ENCODE measurements at regions not wholly inside any gene's neighbourhood (a gene's known extent, or its start where the extent isn't known, plus 50 kb on each side); places are given as distances from the start of the nearest gene placed in this dataset.

DNA sequence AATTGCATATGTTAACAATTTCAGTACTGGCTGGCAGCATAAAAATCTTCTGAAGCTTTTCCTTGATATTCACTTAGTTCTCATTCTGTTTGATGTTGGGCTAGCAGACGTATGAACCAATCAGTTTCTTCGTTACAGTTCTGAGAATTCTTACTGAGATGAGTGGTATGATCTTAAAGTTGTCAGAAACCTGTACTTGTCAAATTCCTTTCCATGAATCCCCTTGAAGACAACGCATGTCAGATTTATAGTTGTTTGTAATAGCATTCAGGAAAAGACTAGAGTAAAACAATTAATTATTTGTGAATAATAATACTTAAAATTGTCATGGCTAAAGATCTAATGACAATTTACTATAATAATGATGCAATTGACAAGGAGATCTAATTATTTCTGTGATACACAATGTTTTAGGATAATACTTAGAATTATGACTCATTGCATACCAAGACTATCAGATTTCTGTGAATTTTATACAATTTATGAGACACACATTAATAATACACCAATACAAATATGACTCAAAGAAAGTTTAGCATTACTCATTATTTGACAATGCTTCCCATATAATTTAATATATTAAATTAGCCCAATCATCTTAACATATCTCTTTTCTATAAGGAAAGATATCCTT is 447.2 kb downstream of the RFC3 start:
- no peak for DNase-seq
- TF ChIP-seq POLR2A (IDR thresholded peaks at IDR 0.05; ENCODE audit: low read length) = no peak
- TF ChIP-seq GATA1 (IDR thresholded peaks at IDR 0.05; ENCODE audit: low read depth, low read length) = no peak

DNA sequence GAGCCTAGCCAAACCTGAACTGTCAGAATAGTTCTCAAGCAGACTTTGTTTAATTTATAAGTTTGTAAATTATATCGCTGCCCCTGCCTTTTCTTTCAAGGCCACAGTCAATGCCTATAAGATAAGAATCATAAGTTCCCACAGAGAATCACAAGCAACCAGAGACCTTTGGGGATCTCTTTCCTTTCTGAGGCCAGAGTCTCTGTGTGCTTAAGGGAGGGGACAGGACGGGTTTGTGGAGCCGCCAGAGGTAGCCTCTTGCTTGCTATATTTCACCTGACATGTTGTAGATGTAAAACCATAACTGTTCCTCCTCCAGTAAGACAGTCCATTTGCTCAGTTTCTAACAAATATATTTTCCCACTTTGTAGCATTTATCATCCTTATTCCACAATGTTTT is 458.8 kb downstream of the RFC3 start:
- no peak for DNase-seq
- TF ChIP-seq POLR2A (IDR thresholded peaks at IDR 0.05; ENCODE audit: low read length) (no peak), GATA1 (IDR thresholded peaks at IDR 0.05; ENCODE audit: low read depth, low read length) (no peak)

DNA sequence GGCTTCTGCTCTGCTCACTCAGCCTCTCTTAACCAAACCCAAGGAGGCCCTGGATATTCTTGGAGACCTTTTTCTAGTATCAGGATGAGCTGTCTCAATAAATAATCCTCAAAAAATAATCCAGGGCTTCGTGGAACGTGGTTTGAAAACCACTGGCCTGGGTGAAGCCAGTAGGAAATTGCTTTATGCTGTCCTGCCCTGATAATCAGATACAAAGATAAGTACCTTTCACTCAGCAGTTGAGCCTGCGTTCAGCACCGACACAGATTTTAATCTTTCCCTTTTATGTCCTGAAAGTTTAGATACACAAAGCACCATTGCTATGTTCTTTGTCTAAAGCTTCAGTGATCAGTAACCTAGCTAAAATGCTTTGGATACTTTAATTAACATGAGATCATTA is 460.0 kb downstream of the RFC3 start:
- DNase-seq = no peak
- TF ChIP-seq POLR2A (IDR thresholded peaks at IDR 0.05; ENCODE audit: low read length) = no peak
- no peak for TF ChIP-seq GATA1 (IDR thresholded peaks at IDR 0.05; ENCODE audit: low read depth, low read length)

DNA sequence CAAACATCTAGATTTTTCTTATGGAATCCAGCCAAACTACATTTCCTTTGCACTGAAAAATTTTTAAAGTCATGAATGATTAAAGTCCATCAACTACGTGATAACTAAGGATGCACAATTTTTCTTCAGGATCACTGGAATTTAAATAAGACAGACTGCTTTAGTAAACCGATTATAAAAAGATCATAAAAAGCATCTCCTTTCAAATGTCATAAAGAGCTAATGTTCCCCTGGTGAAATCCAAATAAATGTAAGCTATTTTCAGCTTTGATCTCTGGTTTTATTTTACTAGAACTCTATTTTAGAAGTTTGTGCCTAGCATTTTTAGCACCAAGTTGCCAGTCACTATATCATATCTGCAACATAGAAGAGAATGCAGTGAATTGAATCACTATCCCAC is 460.8 kb downstream of the RFC3 start:
- TF ChIP-seq POLR2A (IDR thresholded peaks at IDR 0.05; ENCODE audit: low read length) (no peak), GATA1 (IDR thresholded peaks at IDR 0.05; ENCODE audit: low read depth, low read length) (no peak)
- DNase-seq = no peak

DNA sequence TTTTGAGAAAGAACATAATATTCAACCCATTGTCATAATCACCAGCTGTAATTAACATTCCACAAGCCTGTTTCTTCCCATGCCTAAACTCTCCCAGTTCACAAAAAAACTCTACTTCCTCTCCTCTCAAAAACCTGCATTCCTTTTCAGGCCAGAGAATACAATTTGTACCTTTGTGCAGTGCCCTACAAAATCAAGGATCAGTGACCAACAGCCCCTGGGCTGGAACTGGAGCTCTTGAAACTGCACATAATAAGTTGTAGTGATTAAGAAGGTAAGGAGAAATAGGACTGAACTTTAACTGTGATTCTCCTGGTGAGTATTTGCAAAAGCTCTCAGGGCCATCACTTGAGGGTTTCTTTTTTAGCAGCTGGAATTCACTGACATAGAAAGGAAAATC is 472.7 kb downstream of the RFC3 start:
- no peak for DNase-seq
- TF ChIP-seq POLR2A (IDR thresholded peaks at IDR 0.05; ENCODE audit: low read length) = no peak

DNA sequence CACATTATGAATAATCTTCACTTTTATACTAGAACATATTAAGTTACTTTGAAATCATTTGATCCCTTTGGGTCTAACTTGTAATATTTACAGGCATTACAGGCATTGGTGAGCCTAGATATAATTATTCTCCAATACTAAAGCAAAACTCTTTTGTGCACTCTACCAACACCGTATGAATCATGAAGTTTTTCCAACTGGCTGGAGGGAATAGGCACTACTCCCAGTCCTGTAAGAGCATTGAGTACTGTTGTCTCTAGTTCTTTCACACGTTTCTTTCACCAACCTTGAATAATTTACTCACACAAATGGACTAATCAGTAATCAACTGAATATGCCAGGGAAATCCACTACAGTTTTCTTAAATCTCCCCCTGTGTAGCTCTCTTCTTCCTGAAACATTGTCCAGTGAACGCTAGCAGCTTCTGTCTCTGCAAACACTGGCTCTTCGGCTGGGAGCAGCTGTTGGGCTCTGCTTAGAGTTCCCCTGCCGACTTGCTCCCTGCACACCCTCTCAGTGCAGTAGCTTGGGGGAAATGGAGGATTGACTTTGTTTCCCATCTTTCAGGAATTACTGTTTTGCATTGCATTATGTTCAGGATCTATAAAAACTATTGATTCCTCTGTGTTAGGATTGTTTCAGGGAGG is 476.7 kb downstream of the RFC3 start:
- DNase-seq = no peak
- TF ChIP-seq POLR2A (IDR thresholded peaks at IDR 0.05; ENCODE audit: low read length) = no peak
- TF ChIP-seq GATA1 (IDR thresholded peaks at IDR 0.05; ENCODE audit: low read depth, low read length) = no peak

DNA sequence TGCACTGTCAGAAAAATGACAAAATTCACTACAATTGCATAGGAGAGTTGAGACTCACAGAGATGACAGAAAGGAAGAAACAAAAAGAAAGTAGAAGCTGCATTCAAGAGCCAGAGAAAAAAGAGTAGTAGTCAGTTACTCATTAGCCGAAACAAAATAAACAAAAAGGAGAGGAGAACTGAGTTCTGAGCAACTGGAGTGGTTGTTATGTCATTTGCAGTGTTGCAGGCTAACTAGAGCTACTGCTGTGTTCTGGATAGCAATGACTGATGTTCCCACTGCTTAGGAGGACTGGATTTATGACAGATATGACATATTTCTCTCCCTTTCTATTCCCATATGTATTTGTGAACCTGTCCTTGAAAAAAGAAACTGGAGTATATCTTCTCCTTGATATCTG is 482.6 kb downstream of the RFC3 start:
- no peak for DNase-seq
- no peak for TF ChIP-seq GATA1 (IDR thresholded peaks at IDR 0.05; ENCODE audit: low read depth, low read length)
- TF ChIP-seq POLR2A (IDR thresholded peaks at IDR 0.05; ENCODE audit: low read length) = no peak

DNA sequence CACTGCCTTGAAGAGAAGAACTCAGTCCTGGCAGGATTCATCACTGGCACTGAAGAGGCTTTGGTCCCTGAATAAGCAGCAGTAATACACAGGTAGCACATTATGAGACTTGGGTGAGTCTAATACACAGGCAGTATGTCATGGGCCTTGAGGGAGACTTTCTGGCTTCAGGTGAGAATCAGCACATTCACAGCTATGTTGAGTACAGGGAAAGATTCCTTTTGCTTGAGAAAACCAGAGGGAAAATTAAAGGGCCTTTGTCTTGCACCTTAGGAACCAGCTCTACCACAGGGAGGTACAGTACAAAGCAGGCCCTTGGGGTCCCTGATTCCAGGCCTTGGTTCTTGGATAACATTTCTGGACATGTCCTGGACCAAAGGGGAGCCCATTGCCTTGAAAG is 484.6 kb downstream of the RFC3 start:
- TF ChIP-seq POLR2A (IDR thresholded peaks at IDR 0.05; ENCODE audit: low read length) (no peak), GATA1 (IDR thresholded peaks at IDR 0.05; ENCODE audit: low read depth, low read length) (no peak)
- no peak for DNase-seq

DNA sequence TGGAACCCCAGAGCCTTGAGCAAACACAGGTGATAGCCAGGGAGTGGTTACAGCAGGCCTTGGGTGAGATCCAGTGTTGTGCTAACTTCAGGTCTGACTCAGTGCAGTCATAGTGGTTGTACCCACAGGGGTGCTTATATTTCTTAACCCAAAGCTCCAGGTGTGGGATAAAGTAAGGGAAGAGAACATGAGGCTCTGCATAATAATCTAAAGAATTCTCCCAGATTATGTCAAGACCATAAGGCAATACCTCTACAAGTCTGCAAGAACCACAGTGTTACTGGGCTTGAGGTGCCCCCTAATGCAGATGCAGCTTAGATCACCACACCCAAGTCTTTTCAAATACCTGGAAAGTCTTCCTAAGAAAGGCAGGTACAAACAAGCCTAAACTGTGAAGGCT is 485.4 kb downstream of the RFC3 start:
- no peak for DNase-seq
- no peak for TF ChIP-seq GATA1 (IDR thresholded peaks at IDR 0.05; ENCODE audit: low read depth, low read length)
- TF ChIP-seq POLR2A (IDR thresholded peaks at IDR 0.05; ENCODE audit: low read length) = no peak

DNA sequence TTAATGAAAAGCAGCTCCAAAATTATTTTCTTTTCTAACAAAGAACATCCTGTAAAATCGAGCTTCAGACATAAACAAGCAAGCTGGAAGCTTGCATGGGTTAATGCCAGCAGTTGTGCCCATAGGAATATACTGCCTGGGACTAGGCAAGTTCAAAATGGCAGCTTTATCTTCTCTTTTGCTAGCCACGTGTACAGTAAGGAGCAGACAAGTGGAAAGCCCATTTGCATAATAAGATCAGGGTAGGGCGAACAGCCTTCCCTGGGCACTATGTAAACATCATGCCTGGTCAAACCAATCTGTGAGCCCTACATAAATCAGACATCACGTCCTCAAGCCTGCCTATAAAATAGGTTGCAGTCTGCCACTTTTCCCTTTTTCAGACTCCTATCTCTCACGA is 489.7 kb downstream of the RFC3 start:
- DNase-seq = no peak
- no peak for TF ChIP-seq GATA1 (IDR thresholded peaks at IDR 0.05; ENCODE audit: low read depth, low read length)
- TF ChIP-seq POLR2A (IDR thresholded peaks at IDR 0.05; ENCODE audit: low read length) = no peak

DNA sequence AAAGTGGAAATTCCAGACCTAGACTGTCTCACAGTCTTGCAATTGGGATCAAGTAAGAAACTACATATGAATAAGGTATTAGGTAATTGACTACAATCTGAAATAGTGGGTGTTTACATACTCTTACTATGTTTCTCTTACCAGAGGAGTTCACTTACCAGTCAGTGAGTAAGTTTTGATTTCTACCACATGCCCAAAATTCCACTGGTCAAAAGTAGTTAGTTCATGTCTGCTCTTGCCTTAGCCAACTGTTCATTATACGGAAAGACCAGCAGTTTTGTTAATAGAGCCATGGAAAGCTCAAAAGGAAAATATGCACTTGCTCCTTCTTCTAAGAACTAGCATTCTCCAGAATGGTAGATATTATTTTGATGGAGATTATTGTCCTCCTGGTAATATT is 490.8 kb downstream of the RFC3 start:
- DNase-seq = no peak
- TF ChIP-seq GATA1 (IDR thresholded peaks at IDR 0.05; ENCODE audit: low read depth, low read length) (no peak), POLR2A (IDR thresholded peaks at IDR 0.05; ENCODE audit: low read length) (no peak)

DNA sequence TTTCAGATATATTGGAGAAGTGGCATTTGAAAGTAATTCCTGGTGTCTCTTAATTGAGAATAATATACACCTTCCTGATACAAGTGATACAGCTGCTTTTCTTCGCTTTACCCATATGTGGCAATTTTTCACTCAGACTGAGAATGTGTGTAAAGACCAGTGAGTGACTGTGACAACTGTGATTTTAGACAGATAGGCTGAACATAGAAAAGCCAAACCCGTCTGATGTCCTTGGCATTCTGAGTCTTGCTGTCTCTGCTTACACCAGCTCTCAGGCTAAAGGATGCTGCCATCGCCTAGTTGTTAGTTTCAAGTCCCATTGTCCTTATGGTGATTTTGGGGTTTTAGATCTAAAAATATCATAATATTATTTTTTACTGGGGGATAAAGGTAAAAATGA is 492.6 kb downstream of the RFC3 start:
- TF ChIP-seq GATA1 (IDR thresholded peaks at IDR 0.05; ENCODE audit: low read depth, low read length) = no peak
- TF ChIP-seq POLR2A (IDR thresholded peaks at IDR 0.05; ENCODE audit: low read length) = no peak
- DNase-seq = no peak

DNA sequence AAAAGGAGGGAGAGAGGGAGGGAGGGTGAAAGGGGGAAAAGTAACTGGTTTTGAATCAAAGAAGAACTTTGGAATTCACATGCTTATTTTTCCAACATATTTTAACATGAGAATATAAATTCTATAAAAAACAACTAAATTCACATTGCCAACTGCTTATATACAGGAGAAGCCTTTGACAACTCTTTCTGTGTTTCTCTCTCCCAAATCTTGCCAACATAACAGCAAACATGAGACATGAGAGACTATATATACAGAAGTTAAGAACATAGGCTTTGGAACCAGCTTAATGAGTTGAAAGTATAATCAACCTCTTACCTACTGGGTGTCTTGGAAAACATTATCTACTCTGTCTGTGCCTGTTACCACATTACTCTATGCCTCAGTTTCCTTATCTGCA is 493.3 kb downstream of the RFC3 start:
- TF ChIP-seq GATA1 (IDR thresholded peaks at IDR 0.05; ENCODE audit: low read depth, low read length) (no peak), POLR2A (IDR thresholded peaks at IDR 0.05; ENCODE audit: low read length) (no peak)
- no peak for DNase-seq

DNA sequence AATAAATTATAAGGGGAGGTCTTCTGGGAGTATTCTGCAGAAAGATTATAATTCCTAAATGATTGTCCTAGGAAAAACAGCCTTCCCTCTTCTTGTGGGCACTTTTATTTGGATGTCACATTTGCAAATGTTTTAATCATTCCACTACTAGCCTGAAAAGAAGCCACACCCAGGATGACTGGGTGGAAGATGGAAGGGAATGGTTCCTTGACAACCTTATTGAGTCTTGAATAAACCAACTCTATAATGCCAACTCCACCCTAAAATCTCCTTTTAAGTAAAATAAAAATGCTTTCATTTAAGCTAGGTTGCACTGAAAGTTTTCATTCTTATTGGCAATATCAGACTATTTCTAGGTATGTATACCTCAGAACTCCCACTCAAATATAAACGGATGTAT is 494.6 kb downstream of the RFC3 start:
- DNase-seq = no peak
- TF ChIP-seq GATA1 (IDR thresholded peaks at IDR 0.05; ENCODE audit: low read depth, low read length) (no peak), POLR2A (IDR thresholded peaks at IDR 0.05; ENCODE audit: low read length) (no peak)

DNA sequence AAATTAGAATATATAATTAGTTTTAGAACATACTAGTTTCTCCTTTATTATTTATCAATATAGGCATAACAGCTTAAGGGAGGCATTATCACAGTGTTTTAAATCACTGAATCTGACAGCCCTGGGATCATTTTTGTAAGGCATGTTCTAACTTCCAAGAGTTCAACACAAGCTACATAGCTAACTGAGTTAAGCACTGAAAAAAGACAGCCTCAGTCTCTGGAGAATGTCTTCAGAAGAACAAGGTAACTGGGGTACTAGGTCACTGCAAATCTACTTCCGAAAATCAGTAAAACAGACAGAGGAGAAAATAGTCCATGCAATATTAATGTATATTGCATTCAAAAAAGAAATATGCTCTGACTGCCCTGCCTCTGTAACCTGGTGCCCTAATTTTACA is 502.1 kb downstream of the RFC3 start:
- no peak for DNase-seq
- TF ChIP-seq GATA1 (IDR thresholded peaks at IDR 0.05; ENCODE audit: low read depth, low read length) (no peak), POLR2A (IDR thresholded peaks at IDR 0.05; ENCODE audit: low read length) (no peak)

Measured in erythroblast (primary cell).